Astrocyte of the spinal cord (primary cell): ENCODE measurements at regions not wholly inside any gene's neighbourhood (a gene's known extent, or its start where the extent isn't known, plus 50 kb on each side); places are given as distances from the start of the nearest gene placed in this dataset.

Source experiments
- DNase-seq: peaks from one replicate; pipeline ENCODE4 v3.0.0; 2011; ENCODE audit warnings: low read depth, low spot score
- H3K4me3 ChIP-seq: 2 replicates; pipeline ENCODE4 v1.5.1; 2011; ENCODE audit warnings: low read depth, mild to moderate bottlenecking, low read length, moderate library complexity
- in situ Hi-C: cut with HindIII; loops from 2 replicates; pipeline ENCODE4 v1.10.0; 2017; ENCODE audit warnings: low sequenced_read_pairs
- TF ChIP-seq, protein P1 (sequence below): IDR thresholded peaks from 2 replicates; pipeline ENCODE4 v1.5.1; 2012; ENCODE audit warnings: low read depth, mild to moderate bottlenecking, low read length, inconsistent platforms

GRCh38 chr4:98748609-98749008 is 90.2 kb upstream of the TSPAN5 start:
- no peak overlapping the region for H3K4me3 ChIP-seq
- in situ Hi-C loops: no loop called here
- TF ChIP-seq, protein P1, sequence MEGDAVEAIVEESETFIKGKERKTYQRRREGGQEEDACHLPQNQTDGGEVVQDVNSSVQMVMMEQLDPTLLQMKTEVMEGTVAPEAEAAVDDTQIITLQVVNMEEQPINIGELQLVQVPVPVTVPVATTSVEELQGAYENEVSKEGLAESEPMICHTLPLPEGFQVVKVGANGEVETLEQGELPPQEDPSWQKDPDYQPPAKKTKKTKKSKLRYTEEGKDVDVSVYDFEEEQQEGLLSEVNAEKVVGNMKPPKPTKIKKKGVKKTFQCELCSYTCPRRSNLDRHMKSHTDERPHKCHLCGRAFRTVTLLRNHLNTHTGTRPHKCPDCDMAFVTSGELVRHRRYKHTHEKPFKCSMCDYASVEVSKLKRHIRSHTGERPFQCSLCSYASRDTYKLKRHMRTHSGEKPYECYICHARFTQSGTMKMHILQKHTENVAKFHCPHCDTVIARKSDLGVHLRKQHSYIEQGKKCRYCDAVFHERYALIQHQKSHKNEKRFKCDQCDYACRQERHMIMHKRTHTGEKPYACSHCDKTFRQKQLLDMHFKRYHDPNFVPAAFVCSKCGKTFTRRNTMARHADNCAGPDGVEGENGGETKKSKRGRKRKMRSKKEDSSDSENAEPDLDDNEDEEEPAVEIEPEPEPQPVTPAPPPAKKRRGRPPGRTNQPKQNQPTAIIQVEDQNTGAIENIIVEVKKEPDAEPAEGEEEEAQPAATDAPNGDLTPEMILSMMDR: no peak
- no peak for DNase-seq

DNA sequence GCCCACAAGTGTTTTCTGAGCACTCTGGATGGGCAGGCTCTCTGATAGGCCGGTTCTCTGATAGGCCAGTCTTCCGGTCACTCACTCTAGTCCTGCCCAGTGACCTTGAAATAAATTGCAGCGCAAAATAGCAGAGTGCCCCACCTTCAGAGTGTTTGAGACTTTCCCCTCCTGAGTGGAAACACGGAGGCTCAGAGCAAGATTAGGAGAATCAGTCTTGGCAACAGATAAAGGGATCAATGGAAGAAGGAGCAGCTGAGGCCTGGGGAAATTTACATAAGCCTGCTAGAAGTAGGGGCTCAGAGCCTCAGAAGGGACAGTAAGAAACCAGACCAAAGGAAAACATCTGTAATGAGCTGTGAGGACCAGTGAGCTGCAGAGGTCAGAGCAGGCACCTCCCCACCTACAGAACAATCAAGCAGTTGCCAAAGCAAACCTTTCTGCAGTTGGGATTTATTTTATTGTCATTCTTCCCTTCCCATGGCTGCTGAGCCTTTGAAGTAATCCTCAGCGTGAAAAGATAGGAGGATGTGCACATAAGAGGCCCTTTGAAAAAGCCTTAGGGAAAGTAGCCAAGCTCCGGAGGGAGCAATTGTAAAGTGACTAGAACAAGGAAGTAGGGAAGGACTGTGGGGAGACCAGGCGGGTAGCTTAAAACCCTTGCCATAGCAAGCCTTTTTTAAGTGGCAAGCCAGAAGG is 89.1 kb upstream of the TSPAN5 start:
- in situ Hi-C loops: no loop called here
- TF ChIP-seq, protein P1: no peak
- peak; percentile 78 for DNase-seq
- H3K4me3 ChIP-seq: no peak overlapping the region

DNA sequence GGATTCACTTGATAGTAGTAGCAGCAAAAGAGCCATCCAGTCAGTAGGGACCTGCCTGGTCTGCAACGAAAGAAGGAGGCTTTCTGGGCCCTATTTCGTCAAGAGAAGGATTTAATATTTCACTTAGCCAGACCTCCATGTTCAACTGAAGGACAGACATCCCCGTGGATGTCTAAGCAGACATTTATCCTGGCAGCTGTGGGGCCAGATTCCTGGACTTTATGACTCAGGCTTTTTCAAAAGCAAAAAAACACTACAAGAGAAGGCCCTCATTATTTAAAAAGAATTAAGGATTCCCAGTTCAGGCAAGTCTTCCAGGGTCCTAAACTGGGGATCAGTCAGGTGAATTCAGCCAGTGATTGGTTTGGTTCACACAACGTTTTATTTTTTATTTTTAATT is 88.5 kb upstream of the TSPAN5 start:
- TF ChIP-seq, protein P1: no peak
- in situ Hi-C loops: no loop called here
- DNase-seq: no peak
- no peak overlapping the region for H3K4me3 ChIP-seq

GRCh38 chr4:98746530-98746929 is 88.1 kb upstream of the TSPAN5 start:
- in situ Hi-C loops: no loop called here
- DNase-seq: peak; percentile 79
- TF ChIP-seq, protein P1: no peak
- no peak overlapping the region for H3K4me3 ChIP-seq

DNA sequence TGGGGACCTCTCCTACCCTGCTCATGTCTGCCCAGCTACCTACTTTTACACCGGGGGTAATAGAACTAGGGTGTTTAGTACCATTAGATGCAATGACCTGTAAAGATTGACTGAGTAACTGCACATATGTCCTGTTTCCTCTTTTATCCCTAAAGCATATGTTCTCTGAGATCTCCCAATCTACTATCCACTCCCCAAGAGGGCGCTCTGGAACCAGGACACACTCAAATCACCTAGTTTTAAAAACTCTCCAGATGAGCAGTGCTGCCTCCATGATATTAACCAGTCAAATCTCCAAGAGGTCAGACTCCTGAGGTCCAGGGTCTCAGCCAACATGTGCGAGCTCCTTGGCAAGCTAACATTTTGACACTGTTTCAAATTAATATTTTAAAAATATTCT is 87.0 kb upstream of the TSPAN5 start:
- TF ChIP-seq, protein P1: peak; percentile 21
- no peak overlapping the region for H3K4me3 ChIP-seq
- DNase-seq: no peak
- in situ Hi-C loops: no loop called here

GRCh38 chr4:98744372-98745150 is 86.2 kb upstream of the TSPAN5 start:
- in situ Hi-C loops: no loop called here
- TF ChIP-seq, protein P1: no peak
- no peak for DNase-seq
- H3K4me3 ChIP-seq: no peak overlapping the region
